ENCODE measurements at regions not wholly inside any gene's neighbourhood (a gene's known extent, or its start where the extent isn't known, plus 50 kb on each side); places are given as distances from the start of the nearest gene placed in this dataset.

- TF ChIP-seq CTCF (IDR thresholded peaks at IDR 0.05), result no peak
- TF ChIP-seq POLR2AphosphoS5 (IDR thresholded peaks at IDR 0.05), result no peak
Measured at GRCh38 chr2:136381245-136381644, 263.3 kb upstream of the CXCR4 start.

Measured in gastroesophageal sphincter (tissue), 3 donors.